H4 (cell line): ENCODE measurements at regions not wholly inside any gene's neighbourhood (a gene's known extent, or its start where the extent isn't known, plus 50 kb on each side); places are given as distances from the start of the nearest gene placed in this dataset.
A peak's percentile ranks its signal among the peaks of the same experiment; 100 is the strongest.
"Not testable (repeated sequence)": the region's sequence is repeated elsewhere in the genome, so short reads cannot be mapped to it uniquely, and the experiment has no call there.

Experiments
- DNase-seq: peaks from one replicate; pipeline ENCODE4 v3.0.0-alpha.2; 2015; ENCODE audit warnings: low spot score

- peak; percentile 6 for DNase-seq
These were observed 1723.8 kb upstream of the DEFB115 start for GRCh38 chr20:29533566-29534177.

- DNase-seq = not testable (repeated sequence)
These were observed 1690.4 kb upstream of the DEFB115 start for GRCh38 chr20:29566901-29567635.

GRCh38 chr20:29567671-29568070, 1689.8 kb upstream of the DEFB115 start:
- DNase-seq = not testable (repeated sequence)

- DNase-seq = not testable (repeated sequence)
These were observed 1687.3 kb upstream of the DEFB115 start for GRCh38 chr20:29570126-29570525.

GRCh38 chr20:29589530-29589929, 1667.9 kb upstream of the DEFB115 start:
- not testable (repeated sequence) for DNase-seq

- not testable (repeated sequence) for DNase-seq
These were observed 1653.3 kb upstream of the DEFB115 start for GRCh38 chr20:29604163-29604562.

GRCh38 chr20:29606171-29606570, 1651.3 kb upstream of the DEFB115 start:
- DNase-seq = not testable (repeated sequence)

- DNase-seq = not testable (repeated sequence)
These were observed 1628.1 kb upstream of the DEFB115 start for GRCh38 chr20:29629395-29629794.
